G401.6 (cell line): ENCODE measurements at regions not wholly inside any gene's neighbourhood (a gene's known extent, or its start where the extent isn't known, plus 50 kb on each side); places are given as distances from the start of the nearest gene placed in this dataset.

Source experiments
- FAIRE-seq: peaks from 2 replicates; lab custom pipeline; 2012; peaks lifted over from hg19 to GRCh38; lab: Jason Lieb, UNC

DNA sequence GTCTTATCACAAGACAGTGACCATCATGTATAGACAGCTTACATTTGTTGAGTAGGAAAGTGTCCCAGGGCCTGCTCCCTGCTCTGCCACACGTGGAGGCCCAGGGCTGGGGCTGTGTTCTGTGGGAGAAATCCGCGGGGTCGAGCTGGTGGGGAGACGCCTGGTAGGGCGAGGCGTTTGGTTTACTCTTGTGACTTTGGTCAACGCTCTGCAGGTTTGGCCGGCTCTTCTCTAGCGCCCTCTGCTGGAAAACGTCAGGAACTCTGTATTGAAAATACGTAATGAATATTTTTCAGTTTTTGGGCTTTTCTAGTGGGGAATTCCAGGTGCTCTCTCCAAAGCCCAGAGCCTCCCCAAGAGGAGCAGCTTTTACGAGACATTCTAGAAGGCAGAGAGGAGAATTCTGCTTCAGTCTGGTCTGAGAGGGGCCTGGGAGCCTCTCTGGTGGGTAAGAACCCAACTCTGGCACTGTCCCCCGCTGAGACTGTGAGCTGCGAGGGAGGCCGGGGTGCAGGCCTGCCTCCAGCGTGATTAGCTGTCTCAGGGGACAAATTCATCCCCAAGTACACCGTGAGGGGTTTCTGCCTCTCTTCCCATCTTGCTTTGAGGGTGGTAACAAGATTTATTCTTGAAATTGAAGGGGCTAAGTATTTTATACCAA, 112.6 kb upstream of the RALGAPA2 start:
- FAIRE-seq, result no peak

DNA sequence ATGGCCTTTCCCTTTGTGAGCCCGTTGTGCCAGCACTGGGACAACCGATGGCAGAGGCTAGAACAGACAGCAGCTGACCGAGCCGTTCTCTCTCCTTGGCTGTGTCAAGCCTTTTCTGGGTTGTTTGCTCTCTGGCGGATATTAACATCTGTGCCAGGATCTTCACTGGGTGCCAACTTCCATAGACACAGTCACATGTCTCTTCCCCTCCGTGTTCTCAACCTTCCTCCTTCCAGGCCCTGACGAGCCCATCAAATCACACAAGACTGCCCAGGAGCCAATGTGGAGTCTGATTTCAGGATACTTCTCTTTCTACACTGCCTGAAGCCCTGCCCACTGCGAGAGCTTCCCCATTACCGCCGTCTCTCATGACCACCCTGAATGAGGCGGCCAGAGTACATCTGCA, 111.0 kb upstream of the RALGAPA2 start:
- no peak for FAIRE-seq

DNA sequence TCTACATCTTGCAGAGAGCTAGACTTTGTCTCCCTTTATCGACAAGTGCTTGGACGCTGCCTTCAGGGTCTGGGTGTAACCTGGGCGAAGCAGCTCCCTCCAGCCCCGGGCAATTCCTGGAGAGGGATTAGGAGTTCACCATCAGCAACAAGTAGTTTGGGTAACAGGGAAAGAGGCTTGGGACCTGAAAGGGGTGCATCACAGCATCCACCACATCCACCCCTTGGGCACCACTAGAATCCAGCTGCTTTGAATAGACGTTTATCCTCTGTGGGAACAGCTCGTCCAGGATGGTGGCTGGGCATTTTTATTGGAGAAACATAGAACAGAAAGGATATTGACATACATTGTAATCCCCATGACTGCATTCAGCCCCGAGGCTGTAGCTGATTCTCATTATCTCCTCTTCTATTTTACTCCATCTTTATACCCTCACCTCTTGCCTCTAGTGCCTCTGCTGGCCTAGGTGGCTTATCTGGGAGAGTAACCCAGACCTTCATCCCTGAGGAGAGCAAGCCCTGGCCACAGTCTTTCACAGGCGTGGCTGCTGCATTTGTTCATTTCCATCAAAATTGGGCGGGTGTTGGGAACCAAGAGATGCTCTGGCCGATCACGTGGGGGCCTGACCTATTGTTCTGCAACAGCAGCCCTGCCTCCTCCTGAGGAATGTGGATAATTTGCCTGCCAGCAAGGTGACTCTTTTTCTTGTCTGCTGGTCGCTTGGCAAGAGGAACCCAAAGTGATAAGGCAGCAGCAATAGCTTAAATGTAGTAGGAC, 109.2 kb upstream of the RALGAPA2 start:
- FAIRE-seq, result no peak

DNA sequence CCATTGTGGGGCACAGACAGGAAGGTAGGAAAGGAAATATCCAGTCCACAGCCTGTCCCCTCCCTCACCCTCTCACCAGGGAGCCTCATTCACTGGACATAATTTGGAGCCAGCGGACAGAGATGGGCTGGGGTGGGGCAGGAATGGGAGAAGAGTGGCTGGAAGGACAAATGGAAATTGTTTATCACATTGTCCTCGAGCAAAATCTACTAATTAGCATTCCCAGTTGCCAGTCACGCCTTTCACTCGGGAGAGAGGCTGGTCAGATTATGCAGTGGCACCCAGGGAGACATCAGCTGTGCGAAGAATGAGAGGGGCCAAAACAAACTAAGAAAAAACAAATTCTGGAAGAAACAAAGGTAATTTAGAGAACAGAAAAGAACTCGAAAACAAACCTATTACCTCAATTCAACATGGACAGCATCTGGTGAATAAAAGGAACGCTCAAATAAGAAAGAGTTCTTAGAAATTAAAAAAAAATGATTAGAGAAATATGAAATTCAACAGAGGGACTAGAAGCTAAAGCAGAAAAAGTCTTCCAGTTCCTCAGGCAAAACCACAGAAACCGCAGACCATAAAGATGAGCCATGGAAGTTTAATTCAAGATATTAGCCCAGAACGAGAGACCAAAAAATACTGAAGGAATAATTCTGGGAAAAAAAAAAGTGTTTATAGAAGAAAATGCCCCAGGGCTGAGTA, 108.5 kb upstream of the RALGAPA2 start:
- FAIRE-seq, result no peak

DNA sequence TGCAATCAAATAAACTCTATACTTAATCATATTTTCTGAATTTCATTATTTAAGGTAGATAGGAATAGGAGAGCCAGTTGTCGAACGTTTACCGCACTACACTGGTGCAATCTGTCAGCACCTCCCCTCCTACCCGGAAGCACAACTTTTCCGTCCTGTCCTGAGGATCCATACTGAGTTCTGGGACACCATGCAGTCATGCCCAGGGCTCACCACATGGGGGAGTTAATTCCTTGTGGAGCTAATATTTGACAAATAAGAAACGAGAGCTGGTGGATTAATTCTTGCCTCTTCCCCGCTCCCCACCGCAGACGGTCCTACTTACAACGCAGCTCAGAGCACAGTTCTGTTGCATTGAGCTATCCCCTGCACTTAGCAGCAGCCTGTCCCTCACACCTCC, 107.7 kb upstream of the RALGAPA2 start:
- no peak for FAIRE-seq

DNA sequence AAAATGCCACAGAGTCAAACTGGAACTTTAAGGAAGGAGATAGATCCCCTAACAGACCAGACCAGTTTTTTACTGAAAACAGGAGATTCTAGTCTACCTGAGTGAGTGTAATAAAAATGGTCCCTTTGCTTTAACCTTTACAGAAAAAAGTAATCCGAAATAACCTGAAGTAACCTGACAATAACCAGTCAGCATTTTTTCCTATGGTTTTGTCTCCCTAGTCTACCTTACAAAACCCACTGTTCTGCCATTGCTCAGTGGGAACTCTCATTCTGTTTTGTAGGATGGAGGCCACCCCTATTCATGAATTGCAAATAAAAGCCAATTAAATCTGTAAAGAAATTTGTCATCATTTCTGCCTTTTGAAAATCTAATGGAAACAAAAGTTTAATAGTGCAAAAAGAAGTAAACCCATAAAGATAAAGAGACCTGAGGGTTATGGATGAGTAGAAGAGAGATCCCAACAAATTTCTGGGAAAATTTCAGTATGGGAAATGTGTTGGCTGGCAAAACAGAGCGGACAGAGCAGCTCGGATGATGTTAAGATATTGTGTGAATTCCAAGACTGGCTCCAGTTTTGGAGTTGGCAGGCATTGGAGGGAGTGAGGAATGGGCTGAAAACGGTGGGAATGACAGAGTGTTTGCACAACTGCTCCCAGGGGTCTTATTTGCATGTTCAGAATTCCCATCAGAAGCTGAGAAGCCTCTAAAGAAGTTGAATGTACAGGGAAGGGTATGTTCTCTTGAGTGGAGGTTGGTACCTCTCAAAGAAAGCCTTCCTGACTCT, 104.7 kb upstream of the RALGAPA2 start:
- no peak for FAIRE-seq

DNA sequence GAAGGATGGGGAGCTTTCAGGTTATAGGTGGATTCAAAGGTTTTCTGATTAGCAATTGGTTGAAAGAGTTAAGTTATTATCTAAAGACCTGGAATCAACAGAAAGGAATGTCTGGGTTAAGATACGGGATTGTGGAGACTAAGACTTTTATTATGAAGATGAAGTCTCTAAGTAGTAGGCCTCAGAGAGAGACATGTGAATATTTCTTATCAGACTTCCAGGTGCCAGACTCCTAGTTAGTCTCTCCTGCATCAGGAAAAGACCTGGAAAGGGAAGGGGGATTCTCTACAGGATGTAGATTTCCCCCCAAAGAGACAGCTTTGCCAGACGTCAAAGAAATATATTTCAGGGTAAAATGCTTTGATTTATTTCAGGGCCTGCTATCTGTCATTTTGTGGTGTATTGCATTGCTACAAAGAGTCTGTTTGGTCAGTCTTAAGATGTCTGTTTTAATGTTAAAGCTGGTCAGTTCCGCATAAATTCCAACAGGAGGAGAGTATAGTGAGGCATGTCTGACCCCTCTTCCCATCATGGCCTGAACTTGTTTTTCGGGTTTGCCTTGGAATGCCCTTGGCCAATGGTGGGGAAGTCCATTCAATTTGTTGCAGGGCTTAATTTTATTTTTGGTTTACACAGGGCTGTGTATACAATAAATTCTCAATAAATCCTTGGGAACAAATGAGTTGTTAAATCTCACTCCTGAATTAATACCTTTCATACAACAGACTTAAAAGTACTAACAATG, 103.4 kb upstream of the RALGAPA2 start:
- no peak for FAIRE-seq

DNA sequence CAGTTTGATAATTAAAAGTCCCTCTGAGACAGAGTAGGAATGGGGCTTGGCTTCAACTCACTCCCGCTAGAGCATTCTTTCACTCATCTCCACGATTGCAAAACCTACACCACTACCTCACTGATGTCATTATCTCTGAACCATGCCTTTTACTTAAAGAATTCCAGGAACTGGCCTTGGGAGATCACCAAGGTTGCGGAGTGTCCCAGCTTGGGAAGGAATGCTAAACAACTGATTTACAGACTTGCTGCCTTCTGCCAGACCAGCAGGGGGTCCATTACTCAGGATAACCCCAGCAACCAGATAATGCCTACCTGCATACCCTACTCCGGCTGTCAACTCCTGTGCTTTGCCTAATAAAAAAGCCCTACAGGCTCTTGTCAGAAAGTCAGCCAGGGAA, 102.2 kb upstream of the RALGAPA2 start:
- FAIRE-seq, result no peak

DNA sequence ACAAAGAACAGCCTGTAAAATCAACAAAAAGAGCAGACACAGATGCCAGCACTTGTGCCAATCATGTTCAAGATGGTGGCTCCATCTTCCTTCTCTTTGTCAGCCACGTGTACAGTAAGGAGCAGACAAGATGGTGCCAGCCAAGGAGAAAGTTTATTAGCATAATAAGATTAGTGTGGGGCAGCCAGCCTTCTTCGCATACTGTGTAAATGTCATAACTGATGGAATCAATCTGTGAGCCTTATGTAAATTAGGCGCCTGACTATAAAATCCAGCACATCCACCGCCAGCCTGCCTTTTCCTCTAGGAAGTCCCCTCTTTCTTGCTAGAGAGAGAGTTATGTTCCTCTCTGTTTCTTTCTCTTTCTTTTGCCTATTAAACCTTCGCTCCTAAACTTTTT, 99.7 kb upstream of the RALGAPA2 start:
- FAIRE-seq, result no peak

DNA sequence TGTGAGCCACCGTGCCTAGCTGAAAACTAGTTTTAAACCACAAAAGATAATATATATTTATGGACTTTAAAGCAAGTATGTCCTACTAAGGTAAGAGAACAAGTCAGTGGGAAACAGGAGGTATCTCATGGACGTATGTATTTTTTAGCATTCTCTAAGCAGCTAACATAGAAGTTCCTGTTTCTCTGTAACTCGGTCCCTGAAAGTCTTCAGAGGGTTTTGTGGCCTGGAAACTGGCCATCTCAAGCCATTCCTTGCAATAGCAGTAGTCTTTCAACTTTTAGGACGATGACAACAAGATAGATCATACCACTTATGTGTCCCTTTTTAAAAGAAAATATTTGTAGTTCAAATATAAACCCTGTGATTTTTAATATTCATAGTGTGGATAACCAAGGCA, 95.6 kb upstream of the RALGAPA2 start:
- FAIRE-seq, result no peak

DNA sequence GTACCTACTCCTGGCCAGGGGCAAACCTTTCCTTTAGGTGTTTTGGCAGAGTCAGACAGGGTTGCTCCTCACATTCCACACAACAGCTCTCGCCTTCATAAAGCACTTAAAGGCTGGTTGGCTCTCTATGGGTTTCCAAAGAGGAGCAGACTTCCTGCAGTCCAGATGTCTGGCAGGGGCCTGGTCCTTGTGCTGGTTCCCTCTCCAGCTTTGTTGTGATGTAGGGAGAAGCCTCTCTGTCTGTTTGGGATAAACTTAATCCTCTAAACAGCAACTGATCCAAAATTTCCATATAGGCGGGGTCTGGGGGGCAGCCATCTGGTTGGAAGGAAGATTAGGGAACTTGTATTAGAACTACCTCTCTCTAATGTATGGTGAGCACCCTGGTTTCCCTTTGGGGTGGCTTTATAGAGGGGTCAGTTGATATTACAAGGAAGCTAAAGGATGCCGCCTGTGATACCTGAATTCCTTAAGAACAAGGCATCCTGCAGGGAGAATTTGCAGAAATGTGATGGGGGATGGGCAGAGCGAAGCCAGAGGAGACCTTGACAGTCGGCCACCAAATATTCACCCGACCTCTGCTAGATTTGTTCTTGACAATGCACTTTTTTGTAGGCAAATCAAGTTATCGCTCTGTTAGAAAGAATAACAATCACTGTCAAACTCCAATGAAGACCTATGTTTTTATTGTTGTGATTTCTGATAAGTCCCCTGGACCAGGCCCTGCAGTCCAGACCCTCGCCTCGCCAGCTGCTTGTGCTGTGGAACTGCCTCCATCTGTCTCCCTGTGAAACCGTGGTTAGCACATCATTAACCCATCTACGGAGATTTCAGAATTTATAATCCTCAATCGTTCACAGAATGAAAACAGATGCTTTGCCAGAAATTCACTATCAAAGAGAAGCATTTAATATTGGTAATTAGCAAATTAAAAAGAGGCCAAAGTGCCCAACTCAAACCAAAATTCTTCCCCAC, 94.0 kb upstream of the RALGAPA2 start:
- no peak for FAIRE-seq

DNA sequence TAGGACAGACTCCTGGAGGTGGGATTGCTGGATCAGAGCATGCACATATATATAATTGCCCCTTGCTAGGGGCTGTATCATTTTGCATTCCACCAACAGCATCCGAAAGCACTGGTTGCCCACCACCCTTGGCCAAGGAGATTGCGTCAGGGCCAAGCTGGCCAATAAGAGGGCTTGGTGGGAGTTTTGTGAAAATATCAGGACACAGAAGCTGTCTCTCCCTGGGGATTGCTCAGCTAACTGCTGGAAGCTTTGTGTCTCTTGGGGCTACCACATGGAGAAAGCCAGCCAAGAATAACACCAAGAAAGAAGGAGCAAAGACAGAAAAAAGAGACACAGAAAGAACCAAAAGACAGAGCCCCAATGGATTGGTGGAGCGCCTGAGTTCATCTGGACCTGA, 90.6 kb upstream of the RALGAPA2 start:
- no peak for FAIRE-seq

DNA sequence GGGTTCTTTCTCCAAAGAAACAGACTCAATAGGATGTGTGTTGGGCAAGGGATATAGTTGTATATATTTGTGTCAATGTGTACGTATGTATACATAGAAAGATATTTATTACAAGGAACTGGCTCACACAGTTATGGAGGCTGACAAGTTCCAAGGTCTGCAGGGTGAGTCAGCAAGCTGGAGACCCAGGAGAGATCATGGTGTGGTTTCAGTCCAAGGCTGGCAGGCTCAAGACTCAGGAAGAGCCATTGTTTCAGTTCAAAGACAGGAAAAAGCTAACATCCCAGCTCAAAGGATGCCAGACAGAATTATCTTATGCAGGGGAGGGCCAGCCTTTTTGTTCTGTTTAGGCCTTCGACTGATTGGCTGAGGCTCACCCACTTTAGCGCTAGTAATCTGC, 89.9 kb upstream of the RALGAPA2 start:
- FAIRE-seq, result no peak

DNA sequence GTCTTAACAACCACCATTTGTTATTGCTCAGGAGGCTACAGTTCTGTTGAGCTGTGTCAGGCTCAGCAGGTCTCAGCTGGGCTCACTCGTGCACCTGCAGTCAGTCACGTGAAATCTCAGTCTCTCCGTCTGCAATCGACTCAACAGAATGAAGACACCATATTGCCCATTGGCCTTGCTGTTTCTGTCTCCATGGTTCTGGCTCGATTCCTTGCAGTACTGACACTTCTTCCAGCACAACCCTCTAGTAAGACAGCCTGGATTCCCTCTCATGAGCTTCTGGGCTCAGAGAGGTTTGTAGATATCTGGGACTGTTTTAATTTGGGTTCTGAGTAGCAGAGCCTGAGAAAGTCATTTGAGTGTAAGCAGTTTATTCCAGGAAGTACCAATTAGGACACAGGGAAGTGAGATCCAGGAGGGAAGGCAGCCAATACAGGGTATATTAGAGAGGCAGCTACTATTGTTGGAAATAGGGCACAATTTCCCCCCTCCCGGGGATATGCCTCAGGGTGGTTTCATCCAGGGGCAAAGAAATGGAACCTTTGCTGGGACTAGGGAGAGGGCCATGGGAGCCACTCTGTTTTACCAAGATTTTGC, 87.4 kb upstream of the RALGAPA2 start:
- FAIRE-seq, result no peak

DNA sequence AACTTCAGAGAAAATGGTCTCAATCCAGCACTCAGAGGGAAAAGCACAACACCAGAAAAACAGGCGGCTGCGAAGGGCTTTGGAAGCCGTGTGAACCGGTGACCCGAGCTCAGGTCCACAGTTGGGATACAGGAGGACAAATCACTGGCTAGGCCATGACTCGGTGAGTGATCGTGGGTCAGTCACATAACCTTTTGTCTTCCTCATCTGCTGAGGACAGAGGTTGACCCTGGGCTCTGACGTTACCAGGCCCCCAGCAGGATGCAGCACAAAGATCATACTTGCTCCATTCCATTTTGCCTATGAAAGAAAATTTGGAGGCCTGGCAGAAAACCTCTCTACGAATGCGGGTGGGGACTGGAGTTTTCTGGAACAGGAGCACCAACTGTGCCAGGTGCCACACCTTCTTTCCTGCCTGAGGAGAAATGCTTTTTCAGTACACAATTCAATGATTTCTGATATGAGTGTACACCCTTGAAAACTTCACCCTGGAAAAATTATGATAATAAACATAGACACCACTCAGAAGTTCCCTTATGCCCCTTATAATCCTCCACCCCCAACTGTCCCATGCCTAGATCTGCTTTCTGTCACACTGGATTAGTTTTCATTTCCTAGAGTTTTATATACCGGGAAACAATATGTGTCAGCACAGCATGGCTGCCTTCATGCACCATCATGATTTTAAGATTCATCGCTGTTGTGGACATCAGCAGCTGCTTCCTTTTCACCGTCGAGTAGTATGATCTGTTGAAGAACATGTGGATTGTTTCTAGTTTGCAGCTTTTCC, 85.3 kb upstream of the RALGAPA2 start:
- FAIRE-seq, result no peak

DNA sequence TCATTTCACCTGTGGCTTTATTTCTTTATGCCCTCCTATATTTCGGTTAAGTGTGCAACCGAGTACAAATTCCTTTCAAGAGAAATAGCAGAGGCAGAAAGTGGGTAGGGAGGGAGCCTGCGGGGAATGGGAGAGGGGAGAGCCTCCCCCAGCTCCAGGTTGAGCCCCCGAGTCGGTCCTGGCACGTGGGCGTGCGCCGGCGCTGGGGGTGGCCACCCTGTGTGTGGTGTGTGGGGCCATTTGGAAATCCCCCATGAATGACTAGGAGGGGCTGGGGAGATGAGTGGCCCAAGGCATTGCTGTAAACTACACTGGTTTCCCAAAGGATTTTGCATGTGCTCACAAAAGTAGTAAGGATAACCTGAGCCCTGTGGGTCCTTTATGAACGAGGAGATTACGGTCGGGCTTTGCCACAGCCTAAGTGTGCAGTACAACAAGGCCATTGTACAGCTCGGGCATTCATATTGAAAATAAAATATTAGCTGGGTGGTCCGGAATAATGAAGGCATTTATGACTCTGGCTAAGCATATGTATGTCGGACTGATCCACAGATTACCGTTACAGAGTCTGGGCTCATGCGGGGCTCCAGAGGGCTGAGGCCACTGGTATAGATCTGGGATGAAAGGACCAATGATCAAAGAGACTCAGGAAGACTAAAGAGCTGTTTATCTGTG, 84.5 kb upstream of the RALGAPA2 start:
- no peak for FAIRE-seq

DNA sequence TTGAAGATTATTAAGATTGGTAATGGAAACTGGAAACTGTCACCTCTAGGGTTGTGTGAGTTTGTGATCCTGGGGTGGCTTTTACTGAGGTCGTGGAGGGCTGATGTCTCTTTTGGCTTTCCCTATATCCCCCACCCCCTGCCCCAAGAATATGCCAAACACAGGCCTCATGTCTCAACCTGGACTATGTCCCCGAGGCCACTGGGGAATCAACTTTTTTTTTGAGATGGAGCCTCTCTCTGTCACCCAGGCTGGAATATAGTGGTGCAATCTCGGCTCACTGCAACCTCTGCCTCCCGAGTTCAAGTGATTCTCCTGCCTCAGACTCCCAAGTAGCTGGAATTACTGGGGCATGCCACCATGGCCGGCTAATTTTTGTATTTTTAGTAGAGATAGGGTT, 83.3 kb upstream of the RALGAPA2 start:
- FAIRE-seq, result no peak

DNA sequence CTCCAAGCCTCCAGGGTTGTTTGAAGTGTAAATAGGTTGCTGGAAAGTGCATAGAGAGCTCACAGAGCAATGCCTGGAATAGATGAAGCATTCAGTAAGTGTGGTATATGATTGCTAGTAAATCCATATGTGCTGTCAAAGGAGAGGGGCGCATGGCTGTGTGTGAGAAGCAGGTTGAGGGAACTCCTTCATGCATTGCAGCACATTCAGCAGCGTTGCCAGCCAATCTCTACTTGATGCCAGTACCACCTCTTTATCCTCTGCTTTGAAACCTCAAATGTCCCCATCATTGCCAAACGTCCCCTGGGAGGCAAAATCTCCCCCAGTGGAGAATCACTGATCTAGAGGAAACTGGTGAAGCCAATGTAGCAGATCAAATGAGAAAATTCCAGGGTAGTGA, 82.7 kb upstream of the RALGAPA2 start:
- no peak for FAIRE-seq

DNA sequence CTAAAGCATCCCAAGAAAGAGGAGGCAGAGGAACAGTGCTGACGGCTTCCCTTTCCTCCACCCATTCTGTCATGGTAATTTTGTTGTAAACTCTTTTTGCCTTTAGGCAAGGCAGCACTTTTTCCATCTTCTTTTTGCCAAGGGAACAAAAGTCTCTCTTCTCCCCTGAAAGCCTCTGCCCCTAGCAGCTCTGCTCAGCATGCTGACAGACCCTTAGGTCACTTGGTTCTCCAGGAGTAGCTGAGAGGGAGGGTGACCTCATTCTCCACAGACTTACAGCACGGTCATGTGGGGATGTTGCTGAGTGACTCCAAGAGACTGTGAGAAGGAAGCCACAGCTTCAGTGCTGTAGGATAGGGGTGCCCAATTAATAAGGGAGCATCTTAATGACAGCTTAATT, 81.1 kb upstream of the RALGAPA2 start:
- no peak for FAIRE-seq
